ENCODE measurements at regions not wholly inside any gene's neighbourhood (a gene's known extent, or its start where the extent isn't known, plus 50 kb on each side); places are given as distances from the start of the nearest gene placed in this dataset.

GRCh38 chr12:67751381-67751928 lies 102.9 kb downstream of the DYRK2 start (continued):
- no peak for TF ChIP-seq SIRT6 (IDR thresholded peaks at IDR 0.05; ENCODE audit: low read length)

Data from H1 (cell line).